GM21515 (cell line): ENCODE measurements at regions not wholly inside any gene's neighbourhood (a gene's known extent, or its start where the extent isn't known, plus 50 kb on each side); places are given as distances from the start of the nearest gene placed in this dataset.

ENCODE experiments used
- ATAC-seq: cut with Tn5 transposase; IDR thresholded peaks from one replicate; pipeline ENCODE4 v1.9.1; 2021; ENCODE audit not compliant: unreplicated experiment

GRCh38 chr7:22008087-22008486 is 62.4 kb upstream of the CDCA7L start:
- ATAC-seq = no peak

- ATAC-seq = no peak
These were observed 59.5 kb upstream of the CDCA7L start for GRCh38 chr7:22005151-22005550.

GRCh38 chr7:22002726-22003125 is 57.0 kb upstream of the CDCA7L start:
- ATAC-seq = no peak

GRCh38 chr7:22001345-22002004 is 55.8 kb upstream of the CDCA7L start:
- ATAC-seq = peak; percentile 68

- no peak for ATAC-seq
These were observed 54.2 kb upstream of the CDCA7L start for GRCh38 chr7:21999896-22000295.

- no peak for ATAC-seq
These were observed 50.9 kb upstream of the CDCA7L start for GRCh38 chr7:21996641-21997040.
